Left renal pelvis (tissue), 4 donors: ENCODE measurements at regions not wholly inside any gene's neighbourhood (a gene's known extent, or its start where the extent isn't known, plus 50 kb on each side); places are given as distances from the start of the nearest gene placed in this dataset.

Experiments
- DNase-seq, 4 donors: peaks; one replicate each; pipeline ENCODE4 v3.0.0-alpha.2; 2013; ENCODE audit warnings: low read depth in 4 of 4, low spot score in 3 of 4

DNA sequence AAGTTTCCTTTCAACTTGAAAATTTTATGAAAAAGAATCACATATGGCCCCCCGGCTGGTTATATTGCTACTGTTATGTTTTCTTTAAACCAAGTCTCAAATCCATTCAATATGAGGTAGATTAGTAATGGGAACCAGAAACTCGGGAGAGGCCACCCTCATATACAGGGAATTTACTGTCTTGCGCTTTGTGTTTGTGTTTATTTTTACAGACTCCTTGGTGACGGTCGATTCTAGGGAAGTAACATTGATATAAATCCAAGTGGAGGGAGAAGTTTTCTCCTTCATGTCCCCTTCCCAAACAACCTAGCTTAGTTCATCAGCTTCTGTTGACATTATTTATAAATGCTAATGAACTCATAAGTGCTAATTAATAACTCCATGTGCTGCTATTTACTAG is 163.5 kb upstream of the LMO4 start:
- no peak for DNase-seq

DNA sequence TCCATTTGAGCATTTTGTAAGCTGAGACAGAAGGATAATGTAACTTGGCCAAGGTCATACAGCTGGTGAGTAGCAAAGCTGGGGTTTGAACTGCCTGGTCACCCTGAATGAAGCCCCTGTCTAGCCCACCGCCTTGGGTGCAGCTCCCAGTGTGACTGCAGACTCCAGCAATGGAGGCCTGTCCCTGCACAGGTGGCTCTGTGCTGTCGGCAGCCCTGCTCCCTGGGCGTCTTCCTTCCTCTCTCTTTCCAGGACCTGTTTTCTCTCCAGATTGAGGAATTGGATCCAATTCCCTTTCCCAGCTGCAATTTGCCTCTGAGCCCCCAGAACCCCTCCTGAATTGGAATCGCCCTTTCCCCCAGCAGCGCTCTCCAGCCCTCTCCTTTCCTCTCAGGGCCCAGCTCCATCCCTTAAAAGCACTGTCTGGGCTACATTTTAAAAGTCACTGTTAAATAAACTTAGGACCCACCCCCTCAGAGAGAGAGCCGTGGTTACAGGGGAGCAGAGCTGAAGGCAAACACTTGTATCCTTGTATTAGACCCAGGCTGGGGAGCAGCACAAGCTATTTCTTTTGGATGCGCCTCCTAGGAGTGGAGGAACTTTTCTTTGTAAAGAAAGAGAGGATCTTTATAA is 161.4 kb upstream of the LMO4 start:
- no peak for DNase-seq

DNA sequence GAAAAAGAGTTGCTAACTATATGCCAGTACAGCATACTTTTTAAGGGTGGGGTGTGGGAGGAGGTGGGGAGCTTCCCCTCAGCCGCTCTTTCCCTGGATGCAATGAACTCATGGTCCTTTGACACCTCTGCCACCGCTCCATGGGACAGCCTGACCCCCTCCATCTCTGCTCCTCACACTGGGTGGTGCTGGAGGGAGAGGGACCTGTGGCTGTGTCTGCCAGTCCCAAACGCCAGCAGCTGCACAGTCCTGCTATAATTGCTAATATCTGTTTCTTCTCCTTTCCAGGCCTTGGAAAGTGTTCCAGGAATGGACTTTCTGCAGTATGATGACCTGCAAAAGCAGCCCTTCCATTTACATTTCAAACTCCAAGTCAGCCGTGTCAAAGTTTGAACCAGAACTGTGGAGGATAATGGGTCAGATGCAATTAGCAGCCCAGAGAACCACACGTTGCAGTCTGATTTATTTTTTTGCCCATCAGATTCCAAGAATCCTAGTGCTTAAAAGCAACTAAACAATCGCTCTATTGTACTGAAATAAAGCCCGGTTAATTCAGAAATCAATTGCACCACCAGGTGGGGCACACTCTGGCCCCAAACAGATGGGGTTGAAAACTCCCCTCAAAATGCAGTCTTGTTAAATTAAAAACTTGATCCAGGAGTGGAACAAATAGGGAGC is 160.7 kb upstream of the LMO4 start:
- no peak for DNase-seq

DNA sequence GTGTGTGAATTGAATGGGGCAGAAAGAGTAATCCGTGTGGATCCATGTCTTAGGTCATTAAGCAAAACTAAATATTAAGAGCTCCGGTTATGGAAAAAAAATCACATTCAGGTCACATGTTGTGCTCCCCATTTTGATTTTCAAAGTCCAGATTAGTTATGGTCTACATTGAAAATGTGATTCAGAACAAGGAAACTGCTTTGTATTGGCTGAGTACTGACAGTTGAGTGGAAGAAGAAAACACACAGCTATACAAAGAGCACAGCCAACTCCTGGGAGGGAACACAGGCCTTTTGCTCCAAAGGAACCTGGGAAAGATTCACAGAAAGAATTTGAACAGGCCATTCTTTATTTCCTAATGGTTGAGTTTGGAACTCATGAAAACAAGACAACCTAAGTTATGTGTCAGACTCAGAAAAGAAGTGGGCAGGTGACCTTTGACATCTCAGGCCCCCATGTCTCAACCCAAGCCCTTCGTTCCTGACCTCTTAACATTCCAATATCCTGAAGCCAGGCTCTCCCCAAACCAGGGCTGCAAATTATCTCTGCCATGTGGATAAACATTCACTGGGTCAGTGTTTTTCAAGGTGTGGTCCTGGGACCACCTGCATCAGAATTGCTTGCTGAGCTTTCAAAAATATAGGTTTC is 159.3 kb upstream of the LMO4 start:
- no peak for DNase-seq

DNA sequence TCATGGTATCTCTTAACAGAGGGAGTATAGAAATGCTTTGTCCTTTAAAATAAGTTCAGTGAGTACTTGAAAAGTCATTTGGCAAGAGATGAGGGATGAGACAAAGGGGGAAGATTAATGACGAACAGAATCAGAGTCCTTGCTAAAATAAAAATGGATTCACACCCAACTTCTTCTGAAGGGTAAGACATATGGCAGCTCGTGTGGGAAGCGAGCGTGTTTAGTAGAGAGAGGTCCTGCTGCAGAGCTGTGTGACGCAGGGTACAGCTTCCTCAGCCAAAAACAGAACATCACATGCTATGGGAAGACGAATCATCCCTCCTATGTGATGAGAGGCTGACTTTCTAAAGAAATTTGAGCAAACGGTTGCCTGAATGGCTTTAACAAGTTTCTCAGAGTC is 158.5 kb upstream of the LMO4 start:
- no peak for DNase-seq

DNA sequence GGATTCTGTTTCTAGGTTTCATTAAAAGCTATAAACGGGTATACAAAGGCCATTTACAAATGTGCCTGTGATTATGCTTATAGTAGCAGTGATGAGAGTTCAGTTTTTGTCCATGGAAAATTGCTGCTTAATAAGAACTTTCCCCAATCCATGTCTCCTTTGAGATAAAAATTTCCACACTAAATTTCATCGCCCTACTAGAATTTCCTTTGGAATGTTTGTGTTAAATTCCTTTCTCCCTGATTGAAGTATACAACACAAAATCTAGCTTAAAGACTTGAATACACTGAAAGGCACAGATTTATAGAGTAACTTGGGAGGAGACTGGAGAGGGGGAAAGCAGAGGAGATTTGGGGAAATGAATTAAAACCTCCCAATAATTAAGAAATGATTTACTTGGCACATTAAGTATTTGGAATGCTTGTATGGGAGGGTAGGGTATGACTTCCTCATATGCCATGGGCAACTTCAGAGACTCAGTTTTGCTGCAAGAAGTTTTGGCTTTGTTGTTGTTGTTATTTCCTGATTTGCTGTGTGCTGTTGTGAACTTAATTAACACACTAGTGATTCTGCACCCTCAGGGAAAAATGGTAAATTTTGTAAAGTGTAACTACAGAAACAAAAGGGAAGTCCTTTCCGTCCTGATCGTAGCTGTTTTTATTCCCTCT is 157.6 kb upstream of the LMO4 start:
- no peak for DNase-seq

DNA sequence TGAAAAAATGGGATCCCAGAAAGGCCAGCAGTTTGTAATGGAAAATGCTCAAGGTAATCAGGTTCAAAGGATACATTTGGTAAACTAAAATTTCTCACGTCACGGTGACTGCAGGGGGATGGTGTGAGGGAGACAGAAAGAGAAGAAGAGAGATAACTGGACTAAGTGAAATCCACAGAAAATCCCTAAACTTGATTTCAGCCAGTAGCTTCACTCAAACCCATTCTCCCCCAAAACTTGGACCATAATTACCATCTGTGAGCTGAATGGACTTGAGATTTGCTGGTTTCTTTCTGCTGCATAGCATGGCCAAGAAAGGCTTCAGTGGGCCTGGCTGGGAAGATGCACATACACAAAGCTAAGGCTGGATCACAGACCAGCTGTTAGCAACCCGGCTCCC is 155.4 kb upstream of the LMO4 start:
- DNase-seq: no peak

DNA sequence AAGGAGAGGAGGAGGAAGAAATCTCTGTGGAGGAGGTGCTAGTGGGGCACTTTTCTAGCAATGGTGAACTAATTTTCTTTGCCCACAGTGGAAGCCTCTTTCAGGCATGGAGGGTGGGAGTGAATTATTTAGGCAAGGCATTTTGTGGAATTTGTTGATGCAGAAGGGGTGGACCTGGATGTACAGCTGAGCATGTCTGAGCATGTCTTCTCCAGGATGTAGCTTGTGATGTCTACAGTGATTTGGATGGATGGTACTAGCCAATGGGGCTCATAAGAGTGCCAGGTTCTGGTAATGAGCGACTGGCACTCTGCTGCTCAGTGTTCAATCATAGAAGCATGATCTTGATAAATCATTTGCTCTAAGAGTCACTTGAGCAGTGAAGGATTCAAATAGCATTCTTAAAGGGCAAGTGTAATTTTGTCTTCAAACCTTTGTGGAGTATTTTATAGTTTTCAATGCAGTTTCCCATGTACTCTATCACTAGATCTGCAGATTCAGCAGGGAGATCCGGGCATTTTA is 153.9 kb upstream of the LMO4 start:
- no peak for DNase-seq

DNA sequence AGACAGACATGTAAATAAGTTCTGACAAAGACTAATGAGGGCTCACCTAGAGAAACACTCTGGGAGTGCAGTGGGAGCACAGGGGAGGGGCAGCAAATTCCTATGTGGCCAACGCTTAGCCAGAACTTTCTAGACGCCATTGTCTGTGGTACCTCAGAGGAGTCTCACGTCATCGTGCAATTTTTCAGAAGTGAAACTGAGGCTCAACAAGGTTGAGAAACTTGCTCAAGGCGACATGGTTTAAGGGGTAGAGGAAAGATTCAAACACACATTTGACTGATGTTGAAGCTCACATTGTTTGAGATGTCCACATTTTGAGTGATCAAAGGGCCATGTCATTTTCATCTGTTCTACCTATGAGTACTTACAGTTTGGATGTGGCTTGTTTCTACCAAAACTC is 152.6 kb upstream of the LMO4 start:
- no peak for DNase-seq

DNA sequence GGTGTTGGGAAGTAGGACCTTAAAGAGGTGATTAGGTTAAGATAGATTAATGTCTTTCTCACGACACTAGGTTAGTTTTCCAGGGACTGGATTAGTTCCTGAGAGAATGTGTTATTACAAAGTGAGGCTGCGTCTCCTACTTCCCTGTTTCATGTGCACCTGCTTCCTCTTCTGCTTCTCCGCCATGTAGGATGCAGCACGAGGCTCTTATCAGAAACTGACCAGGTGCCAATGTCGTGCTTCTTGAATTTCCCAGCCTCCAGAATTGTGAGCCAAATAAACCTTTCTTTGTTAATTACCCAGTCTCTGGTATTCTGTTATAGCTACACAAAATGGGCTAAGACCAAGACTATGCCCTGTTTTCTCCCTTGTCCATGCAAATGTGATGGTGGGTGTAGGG is 152.2 kb upstream of the LMO4 start:
- DNase-seq: no peak

DNA sequence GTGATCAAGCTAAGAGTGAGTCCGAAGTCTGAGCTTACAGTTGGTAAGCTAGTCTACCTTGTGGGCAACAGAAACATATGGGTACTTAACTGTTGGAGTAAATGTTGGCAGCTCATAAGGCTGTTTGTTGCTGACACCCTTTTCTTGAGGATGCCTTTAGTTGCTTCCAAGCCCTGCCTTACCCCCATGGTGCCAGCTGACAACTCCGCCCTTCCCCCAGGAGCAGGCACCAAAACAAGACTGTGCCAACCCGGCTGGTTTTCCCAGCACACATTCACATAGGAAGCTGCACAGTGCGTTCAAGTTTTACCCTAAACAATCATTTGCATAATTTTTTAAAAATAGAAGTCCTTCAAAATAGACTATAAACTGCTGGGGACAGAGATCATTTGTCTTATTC is 150.2 kb upstream of the LMO4 start:
- no peak for DNase-seq

DNA sequence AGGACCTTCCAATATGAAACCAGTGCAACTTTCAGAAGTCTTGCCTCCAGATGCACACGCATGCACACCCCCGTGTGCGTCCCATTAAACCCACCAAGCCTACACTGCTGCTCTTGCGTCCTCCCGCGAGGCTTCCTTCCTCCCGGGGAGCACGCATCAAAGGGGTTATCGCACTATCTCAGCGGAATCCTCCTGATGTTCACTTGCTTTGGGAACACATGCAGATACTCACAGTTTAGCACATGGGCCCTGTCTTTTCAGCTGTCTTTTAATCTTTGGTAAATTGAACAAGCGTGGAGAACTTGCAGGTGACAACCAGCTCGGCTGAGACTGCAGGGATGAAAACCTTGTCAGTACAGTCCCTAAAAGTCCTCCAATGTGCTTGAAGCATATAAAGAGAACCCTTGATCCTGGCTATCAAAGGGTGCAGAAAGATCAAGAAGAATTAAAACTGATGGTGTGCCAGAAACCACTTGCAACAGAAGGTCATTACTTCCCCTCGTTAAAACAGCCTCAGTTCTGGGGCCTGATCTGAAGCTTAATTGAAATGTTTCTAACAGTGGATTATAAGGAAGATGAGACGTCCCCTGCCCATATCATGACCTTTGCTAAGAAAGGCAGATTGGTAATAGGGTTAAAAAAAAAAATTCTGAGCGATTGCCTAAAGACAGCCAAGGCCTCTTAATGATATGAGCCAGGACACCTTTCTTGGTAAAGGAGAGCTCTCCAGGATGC is 149.4 kb upstream of the LMO4 start:
- DNase-seq: no peak

DNA sequence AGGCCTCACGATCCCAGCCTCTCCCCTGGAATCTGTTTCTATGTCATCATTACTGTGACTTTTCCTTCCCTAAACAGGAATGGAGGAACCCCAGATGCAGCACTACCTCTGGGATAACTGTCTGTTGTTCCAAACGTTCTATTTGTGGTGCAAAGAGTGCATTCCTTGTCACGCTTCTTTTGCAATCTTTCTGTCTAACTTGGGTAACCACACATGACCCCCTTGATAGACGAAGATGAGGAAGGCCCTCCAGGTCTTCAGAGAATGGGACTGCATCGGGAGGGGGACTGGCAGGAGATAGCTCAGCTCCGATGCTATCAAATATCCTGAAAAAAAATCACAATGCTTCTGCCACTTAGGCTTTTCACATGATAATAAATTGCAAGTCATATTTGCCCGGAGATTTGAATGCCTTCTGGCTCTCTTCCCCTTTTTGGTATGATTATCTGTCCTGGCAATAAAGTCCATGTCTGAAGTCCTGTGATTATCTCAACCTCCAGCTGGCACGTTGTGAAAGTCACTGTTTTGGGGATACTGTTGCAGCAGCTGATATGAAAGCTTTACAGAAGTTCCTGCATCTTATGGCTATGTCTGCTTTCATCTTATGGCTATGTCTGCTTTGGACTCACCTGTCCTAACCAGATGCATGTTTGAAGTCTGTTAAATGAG is 148.7 kb upstream of the LMO4 start:
- no peak for DNase-seq

DNA sequence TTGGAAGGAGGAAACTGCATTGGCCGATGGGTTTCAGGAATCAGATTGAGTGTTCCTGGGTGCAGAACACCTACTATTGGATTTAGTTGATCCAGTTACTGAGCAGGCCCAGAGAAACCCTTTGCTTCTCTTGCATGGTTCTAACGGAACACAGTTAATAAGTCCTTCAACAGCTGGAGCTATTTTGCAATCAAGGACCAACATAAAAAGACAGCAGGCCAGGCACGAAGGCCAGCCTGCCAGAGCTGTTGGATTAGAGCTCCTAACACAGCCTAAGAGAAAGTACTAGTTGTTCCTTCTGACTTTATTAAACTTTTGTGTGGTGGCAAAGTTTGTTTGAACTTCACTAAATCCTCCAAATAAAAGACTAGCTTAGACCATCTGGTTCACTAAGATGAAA is 148.0 kb upstream of the LMO4 start:
- DNase-seq: no peak

DNA sequence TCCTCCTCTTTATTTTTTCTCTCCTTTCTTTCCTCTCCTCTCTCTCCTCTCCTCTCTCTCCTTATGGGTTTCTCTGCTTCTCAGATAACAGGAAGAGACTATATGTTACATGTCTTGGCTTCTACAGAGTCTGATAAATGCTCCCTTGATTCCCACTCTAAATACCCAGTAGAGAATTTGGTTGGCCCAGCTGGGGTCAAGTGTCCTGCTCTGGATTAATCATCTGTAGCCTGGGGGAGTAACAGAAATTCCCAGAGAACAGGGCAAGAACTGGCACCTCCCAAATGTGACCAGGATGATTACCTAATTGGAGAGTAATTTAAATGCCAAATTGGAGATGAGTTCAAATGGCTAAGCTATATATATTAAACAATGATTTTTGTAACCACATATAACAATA is 146.1 kb upstream of the LMO4 start:
- DNase-seq: no peak

DNA sequence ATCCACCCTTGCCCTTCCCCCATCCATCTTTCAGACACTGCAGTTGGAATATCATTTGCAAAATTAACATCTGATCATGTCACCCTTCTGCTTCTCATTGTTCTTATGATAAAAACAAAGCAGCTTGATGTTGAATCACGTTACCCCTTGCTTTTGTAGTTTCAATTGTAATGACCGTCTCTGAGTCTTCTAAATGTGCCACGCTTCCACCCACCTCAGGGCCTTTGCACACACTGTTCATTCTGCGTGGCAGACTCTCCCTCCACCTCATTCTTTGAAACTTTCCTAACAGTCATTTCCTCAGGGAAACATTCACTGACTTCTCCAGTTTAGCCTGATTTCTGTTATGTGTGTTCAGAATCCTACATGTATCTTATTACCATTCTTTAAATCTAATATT is 143.6 kb upstream of the LMO4 start:
- DNase-seq: no peak

DNA sequence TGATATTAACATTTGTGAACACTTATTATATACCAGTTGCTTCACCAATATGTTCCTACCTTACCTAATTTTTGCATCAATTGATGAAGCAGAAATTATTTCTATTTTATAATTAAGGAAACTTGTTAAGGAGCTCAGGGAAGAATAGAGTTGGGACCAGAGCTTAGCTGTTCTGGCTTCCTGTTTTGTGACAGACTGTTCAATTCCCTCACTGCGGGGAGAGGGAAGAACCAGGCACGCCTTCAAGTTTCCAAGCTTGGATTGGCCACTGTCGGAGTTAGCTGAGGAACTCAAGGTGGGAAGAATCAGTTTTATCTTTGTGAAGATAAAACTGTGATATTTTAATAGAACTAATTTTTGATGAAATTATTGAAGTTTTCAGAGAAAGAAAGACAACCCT is 142.3 kb upstream of the LMO4 start:
- no peak for DNase-seq

DNA sequence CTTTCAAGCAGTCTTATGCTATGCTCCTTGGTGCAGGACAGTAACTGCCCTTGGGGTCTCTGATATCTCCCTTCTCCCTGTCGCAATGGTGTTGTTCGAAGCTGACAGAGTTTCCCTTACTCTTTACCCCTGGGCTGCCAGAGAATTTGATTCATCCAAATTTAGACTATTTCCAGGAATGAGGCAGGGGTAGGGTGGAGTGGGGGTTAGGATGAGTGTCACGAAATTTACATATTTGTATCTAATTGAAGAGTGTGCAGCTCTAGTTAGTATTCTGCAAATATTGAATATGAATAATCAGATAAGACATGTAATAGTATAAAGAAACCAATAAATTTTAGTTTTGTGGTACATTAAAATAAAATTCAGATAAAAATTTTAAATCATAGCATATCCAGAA is 140.0 kb upstream of the LMO4 start:
- DNase-seq: no peak

DNA sequence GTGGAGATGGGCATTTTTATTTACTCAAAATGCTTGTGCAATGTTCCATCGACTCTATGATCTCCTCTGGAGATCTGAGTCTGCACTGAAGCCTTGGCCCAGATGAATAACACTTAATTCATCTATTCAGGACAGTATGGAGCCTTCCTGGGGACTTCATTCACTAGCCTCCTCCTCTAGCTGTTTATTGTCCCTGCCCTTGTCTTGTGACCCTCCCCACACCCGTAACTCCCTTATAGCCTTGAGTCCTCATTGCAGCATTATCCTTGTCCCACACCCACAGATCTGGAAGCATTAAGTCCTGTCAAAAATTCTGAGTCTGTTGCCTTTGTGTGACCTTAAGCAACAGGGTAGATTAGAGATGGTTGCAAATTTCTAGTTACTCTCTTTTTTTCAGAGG is 138.3 kb upstream of the LMO4 start:
- no peak for DNase-seq

DNA sequence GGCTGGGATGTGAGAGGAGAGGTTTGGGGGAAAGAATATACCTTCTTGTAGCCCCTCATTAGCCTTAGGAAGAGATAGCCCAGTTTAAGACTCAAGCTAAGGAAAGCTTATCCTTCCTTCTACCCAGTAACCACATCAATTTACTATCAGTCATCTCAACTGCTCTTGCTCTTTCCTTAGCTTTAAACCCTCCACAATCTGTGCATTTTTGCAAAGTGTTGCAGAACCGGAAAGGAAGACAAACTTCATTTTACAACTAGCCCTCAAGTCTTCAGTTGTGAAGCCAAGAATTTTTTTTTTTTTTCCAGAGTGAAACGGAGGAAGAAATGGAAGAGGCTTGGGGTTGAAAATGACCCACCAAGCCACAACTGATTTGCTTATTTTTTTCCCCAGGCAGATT is 137.0 kb upstream of the LMO4 start:
- DNase-seq: no peak
